Neuronal stem cell (in vitro differentiated cells): ENCODE measurements at regions not wholly inside any gene's neighbourhood (a gene's known extent, or its start where the extent isn't known, plus 50 kb on each side); places are given as distances from the start of the nearest gene placed in this dataset.
"Not testable (repeated sequence)": the region's sequence is repeated elsewhere in the genome, so short reads cannot be mapped to it uniquely, and the experiment has no call there.

Source experiments
- DNase-seq: peaks from one replicate; pipeline ENCODE4 v3.0.0-alpha.2; 2013; ENCODE audit warnings: low spot score
- H2AFZ ChIP-seq: one replicate; pipeline ENCODE4 v1.6.1; 2013; ENCODE audit warnings: mild to moderate bottlenecking, low read length, inconsistent platforms
- H2AK5ac ChIP-seq: 2 replicates; pipeline ENCODE4 v1.6.1; 2013; ENCODE audit warnings: low read depth, mild to moderate bottlenecking, inconsistent platforms, low read length, moderate library complexity, mixed read lengths
- H2BK120ac ChIP-seq: 2 replicates; pipeline ENCODE4 v1.6.1; 2013; ENCODE audit warnings: low read depth, mild to moderate bottlenecking, inconsistent platforms, low read length, moderate library complexity, mixed read lengths
- H2BK12ac ChIP-seq: one replicate; pipeline ENCODE4 v1.6.1; 2013; ENCODE audit warnings: low read length, inconsistent platforms
- H2BK15ac ChIP-seq: 2 replicates; pipeline ENCODE4 v1.6.1; 2013; ENCODE audit warnings: mild to moderate bottlenecking, low read length, inconsistent platforms, mixed read lengths
- H2BK5ac ChIP-seq: one replicate; pipeline ENCODE4 v1.6.1; 2013; ENCODE audit warnings: inconsistent platforms, mild to moderate bottlenecking, low read length, moderate library complexity
- H3K14ac ChIP-seq: one replicate; pipeline ENCODE4 v1.6.1; 2013; ENCODE audit warnings: low read length, inconsistent platforms
- H3K18ac ChIP-seq: 2 replicates; pipeline ENCODE4 v1.6.1; 2013; ENCODE audit warnings: low read length, inconsistent platforms
- H3K23ac ChIP-seq: 2 replicates; pipeline ENCODE4 v1.6.1; 2013; ENCODE audit warnings: low read depth, mild to moderate bottlenecking, mixed read lengths, low read length, inconsistent platforms; ENCODE audit not compliant: poor library complexity
- H3K27ac ChIP-seq: replicated peaks from 3 replicates; pipeline ENCODE4 v1.5.1; 2013; ENCODE audit warnings: low read length, inconsistent platforms
- H3K27me3 ChIP-seq, 3 experiments: 2 replicates each; pipeline ENCODE4 v1.6.1; 2013; ENCODE audit warnings: low read length in 3 of 3, mild to moderate bottlenecking in 2 of 3, inconsistent platforms in 1 of 3, low read depth in 1 of 3, mixed read lengths in 1 of 3, moderate library complexity in 1 of 3; ENCODE audit not compliant: control insufficient read depth in 3 of 3, insufficient read depth in 3 of 3
- H3K36me3 ChIP-seq, 2 donors: replicated peaks in 1 of 2; 2 replicates each; pipeline ENCODE4 v1.6.1; 2013; ENCODE audit warnings: low read length in 2 of 2; ENCODE audit not compliant: control insufficient read depth in 2 of 2, insufficient read depth in 2 of 2
- H3K4ac ChIP-seq: 2 replicates; pipeline ENCODE4 v1.6.1; 2013; ENCODE audit warnings: inconsistent platforms, mild to moderate bottlenecking, low read length, moderate library complexity
- H3K4me1 ChIP-seq, 2 donors: 1 replicate in 1 of 2; 2 replicates in 1 of 2; pipeline ENCODE4 v1.6.1; 2013; ENCODE audit warnings: low read length in 2 of 2, low read depth in 1 of 2; ENCODE audit not compliant: control insufficient read depth in 2 of 2, insufficient read depth in 1 of 2
- H3K4me2 ChIP-seq: one replicate; pipeline ENCODE4 v1.6.1; 2013; ENCODE audit warnings: mild to moderate bottlenecking, low read length, inconsistent platforms; ENCODE audit not compliant: insufficient read depth, poor library complexity, severe bottlenecking
- H3K4me3 ChIP-seq, 2 donors: 2 replicates each; pipeline ENCODE4 v1.5.1; 2013; ENCODE audit warnings: low read length in 2 of 2, mild to moderate bottlenecking in 2 of 2, inconsistent platforms in 1 of 2, moderate library complexity in 1 of 2
- H3K79me1 ChIP-seq: one replicate; pipeline ENCODE4 v1.6.1; 2013; ENCODE audit warnings: low read depth, mild to moderate bottlenecking, inconsistent platforms, low read length, moderate library complexity
- H3K9ac ChIP-seq: one replicate; pipeline ENCODE4 v1.6.1; 2013; ENCODE audit warnings: mild to moderate bottlenecking, low read depth, low read length, inconsistent platforms; ENCODE audit not compliant: poor library complexity
- H3K9me3 ChIP-seq, 2 donors: replicated peaks in 1 of 2; 2 replicates each; pipeline versions ENCODE3 to v1.6.1; 2013; ENCODE audit warnings: low read length in 2 of 2, mild to moderate bottlenecking in 2 of 2, inconsistent platforms in 1 of 2, low read depth in 1 of 2, mixed read lengths in 1 of 2, moderate library complexity in 1 of 2; ENCODE audit not compliant: control insufficient read depth in 2 of 2, insufficient read depth in 1 of 2
- H4K8ac ChIP-seq: one replicate; pipeline ENCODE4 v1.6.1; 2013; ENCODE audit warnings: low read depth, mild to moderate bottlenecking, inconsistent platforms, low read length, moderate library complexity
- H4K91ac ChIP-seq: one replicate; pipeline ENCODE4 v1.6.1; 2013; ENCODE audit warnings: low read length, low read depth, mild to moderate bottlenecking, inconsistent platforms; ENCODE audit not compliant: poor library complexity
- WGBS, 2 donors: extraction: QIAGEN DNeasy Blood & Tissue Kit; methylation state at CpG; one replicate each; pipeline ENCODE4 v1.1.7; 2013; ENCODE audit warnings: missing lambda C conversion rate in 2 of 2, mixed read lengths in 1 of 2; ENCODE audit not compliant: insufficient read length in 2 of 2, insufficient replicate concordance in 1 of 2; ENCODE audit errors: extremely low coverage in 2 of 2; 5-methylcytosine and 5-hydroxymethylcytosine counted together

DNA sequence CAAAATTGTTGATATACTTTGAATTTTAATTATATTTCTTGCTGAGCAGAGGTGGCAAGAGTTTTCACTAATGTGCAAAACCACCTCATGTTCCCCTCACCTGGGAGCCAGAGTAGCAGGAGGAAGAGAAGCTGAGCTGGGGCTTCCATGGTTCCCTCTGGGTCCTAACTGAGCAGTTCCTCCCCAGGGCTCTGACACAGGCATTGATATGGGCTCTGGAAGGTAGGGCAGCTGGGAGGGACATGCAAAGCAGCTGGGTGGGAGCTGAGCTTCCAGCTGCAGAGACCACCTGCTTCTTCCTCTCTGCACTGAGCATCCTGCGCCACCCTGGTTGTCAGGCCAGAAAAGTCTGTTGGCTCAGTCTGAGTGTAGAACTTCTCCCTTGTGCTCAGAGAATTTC, 336.1 kb downstream of the RPIA start:
- H2BK120ac ChIP-seq, H4K91ac ChIP-seq, H2BK5ac ChIP-seq, H3K79me1 ChIP-seq, H3K4me3 ChIP-seq, H3K18ac ChIP-seq, DNase-seq, H3K23ac ChIP-seq, H3K4me2 ChIP-seq, H3K9ac ChIP-seq, H3K14ac ChIP-seq, H3K4ac ChIP-seq, H3K27me3 ChIP-seq, H3K9me3 ChIP-seq, H3K4me1 ChIP-seq, H3K27ac ChIP-seq, H2AFZ ChIP-seq, H3K36me3 ChIP-seq, H2BK12ac ChIP-seq, H2BK15ac ChIP-seq, H2AK5ac ChIP-seq, H4K8ac ChIP-seq: not testable (repeated sequence)
- no CpG with 5 or more reads among the region's 1 CpG for WGBS, 2 donors

- H3K14ac ChIP-seq, H3K27me3 ChIP-seq, H3K79me1 ChIP-seq, H3K4me1 ChIP-seq, H2AK5ac ChIP-seq, H3K23ac ChIP-seq, H3K18ac ChIP-seq, H2BK5ac ChIP-seq, H2BK120ac ChIP-seq, H3K4ac ChIP-seq, H3K36me3 ChIP-seq, DNase-seq, H3K27ac ChIP-seq, H3K4me2 ChIP-seq, H3K9me3 ChIP-seq, H4K8ac ChIP-seq, H2BK15ac ChIP-seq, H3K4me3 ChIP-seq, H2BK12ac ChIP-seq, H4K91ac ChIP-seq, H3K9ac ChIP-seq, H2AFZ ChIP-seq: not testable (repeated sequence)
- WGBS, 2 donors, result no CpG with 5 or more reads among the region's 4 CpGs
These were observed 337.8 kb downstream of the RPIA start for GRCh38 chr2:89029257-89029656.

- H2BK120ac ChIP-seq, H3K27me3 ChIP-seq, H2BK5ac ChIP-seq, H4K91ac ChIP-seq, H2BK15ac ChIP-seq, H2AK5ac ChIP-seq, H3K23ac ChIP-seq, H3K4me2 ChIP-seq, H3K9me3 ChIP-seq, H3K36me3 ChIP-seq, H3K18ac ChIP-seq, H3K79me1 ChIP-seq, H3K4ac ChIP-seq, H2AFZ ChIP-seq, H2BK12ac ChIP-seq, H3K9ac ChIP-seq, H3K4me1 ChIP-seq, H4K8ac ChIP-seq, H3K27ac ChIP-seq, H3K14ac ChIP-seq, H3K4me3 ChIP-seq: not testable (repeated sequence)
- no CpG with 5 or more reads among the region's 3 CpGs for WGBS, 2 donors
- DNase-seq, result peak; percentile 29
These were observed 356.9 kb downstream of the RPIA start for GRCh38 chr2:89048138-89049066.

DNA sequence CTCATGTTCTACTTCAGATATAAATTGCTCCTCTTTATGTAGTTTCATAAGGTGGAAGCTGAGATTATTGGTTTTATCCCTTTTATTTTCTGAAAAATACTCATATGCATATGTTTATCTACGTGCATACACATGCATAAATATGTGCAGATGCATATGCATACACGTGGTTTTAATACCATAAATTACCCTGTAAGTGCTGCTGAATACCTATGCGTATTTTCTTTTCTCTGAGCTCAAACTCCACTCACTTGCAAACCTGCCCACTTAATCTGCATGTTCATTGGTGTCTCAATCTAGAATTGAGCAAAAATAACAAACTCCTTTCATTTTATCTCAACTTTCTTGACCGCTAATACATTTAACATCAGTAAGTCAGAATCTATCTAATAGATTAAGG, 367.1 kb downstream of the RPIA start:
- WGBS, 2 donors, result no CpG with 5 or more reads among the region's 4 CpGs
- not testable (repeated sequence) for H2AFZ ChIP-seq

More for the DNA sequence above, 367.1 kb downstream of the RPIA start:
- H2BK5ac ChIP-seq, H2BK120ac ChIP-seq, H2BK15ac ChIP-seq, H2AK5ac ChIP-seq, H4K8ac ChIP-seq, H3K79me1 ChIP-seq, H3K4me2 ChIP-seq, H3K27ac ChIP-seq, DNase-seq, H3K9ac ChIP-seq, H2BK12ac ChIP-seq, H3K4me1 ChIP-seq, H3K9me3 ChIP-seq, H3K27me3 ChIP-seq, H3K4ac ChIP-seq, H3K36me3 ChIP-seq, H3K18ac ChIP-seq, H3K4me3 ChIP-seq, H4K91ac ChIP-seq, H3K14ac ChIP-seq, H3K23ac ChIP-seq: not testable (repeated sequence)
